Testis (tissue), 2 donors: ENCODE measurements at regions not wholly inside any gene's neighbourhood (a gene's known extent, or its start where the extent isn't known, plus 50 kb on each side); places are given as distances from the start of the nearest gene placed in this dataset.

Experiments
- DNase-seq: peaks from one replicate; pipeline ENCODE4 v3.0.0-alpha.2; 2019
- H3K27ac ChIP-seq, 2 donors: fragments of 200-600 bp; sonication (generic); one replicate each; pipeline ENCODE4 v1.5.1; 2019
- H3K27me3 ChIP-seq: fragments of 200-600 bp; sonication (generic); one replicate; pipeline ENCODE4 v1.5.1; 2019
- H3K36me3 ChIP-seq: fragments of 200-600 bp; sonication (generic); one replicate; pipeline ENCODE4 v1.5.1; 2017; ENCODE audit warnings: low read depth; ENCODE audit errors: missing control alignments
- H3K4me1 ChIP-seq: fragments of 200-600 bp; sonication (generic); one replicate; pipeline ENCODE4 v1.5.1; 2019
- H3K4me3 ChIP-seq, 2 donors: fragments of 200-600 bp; sonication (generic); one replicate each; pipeline ENCODE4 v1.5.1; 2017 to 2019
- H3K9me3 ChIP-seq: fragments of 200-600 bp; sonication (generic); one replicate; pipeline ENCODE4 v1.5.1; 2017
- POLR2A ChIP-seq: fragments of 450-650 bp; IDR thresholded peaks from one replicate; pipeline ENCODE4 v1.6.1; 2017; ENCODE audit warnings: antibody characterized with exemption, mild to moderate bottlenecking, moderate library complexity
- WGBS, 2 donors: methylation state at CpG; one replicate each; pipeline ENCODE4 v1.1.5; 2018; 5-methylcytosine and 5-hydroxymethylcytosine counted together
- intact Hi-C: fragments of 100-400 bp; cut with DNase I; formaldehyde crosslinking; loops from one replicate; pipeline ENCODE4 v1.15.1; 2023; ENCODE audit warnings: low total_unique reads
- TF ChIP-seq, protein P1 (sequence below), 3 experiments: fragments of 450-650 bp in 2 of 3; fragments of 200-600 bp in 1 of 3; sonication (generic) in 1 of 3; IDR thresholded peaks; one replicate each; pipeline ENCODE4 v1.5.1; 2016 to 2019; ENCODE audit warnings: antibody characterized with exemption in 3 of 3, mild to moderate bottlenecking in 2 of 3, moderate library complexity in 1 of 3

DNA sequence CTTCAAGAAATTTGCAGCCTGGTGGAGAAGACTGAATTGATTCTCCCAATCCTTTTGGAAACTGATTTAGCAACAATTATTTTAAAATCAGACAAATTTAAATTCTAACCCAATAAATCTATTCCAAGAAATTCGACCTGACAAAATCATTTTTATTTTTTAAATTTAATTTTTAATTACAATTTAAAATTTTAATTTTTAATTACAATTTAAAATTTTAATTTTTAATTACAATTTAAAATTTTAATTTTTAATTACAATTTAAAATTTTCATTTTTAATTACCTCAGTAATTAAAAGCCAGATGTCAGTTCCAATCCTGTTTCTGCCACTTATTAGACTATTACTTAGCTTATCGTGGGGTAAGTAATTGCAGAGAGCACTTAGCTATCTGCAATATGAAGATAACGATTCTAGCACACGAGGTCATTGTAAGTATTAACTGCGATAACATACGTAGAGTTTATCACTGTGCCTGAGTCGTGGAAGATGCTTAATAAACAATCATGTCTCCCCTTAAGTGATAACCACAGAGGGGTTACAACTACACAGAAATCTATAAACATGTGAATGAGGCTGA lies 346.4 kb upstream of the SLC24A2 start:
- WGBS, 2 donors, result 42 to 53% methylated on average over 7 of the region's 7 CpGs
- intact Hi-C loops, result no loop called here
- TF ChIP-seq POLR2A, result no peak
- TF ChIP-seq, protein P1, sequence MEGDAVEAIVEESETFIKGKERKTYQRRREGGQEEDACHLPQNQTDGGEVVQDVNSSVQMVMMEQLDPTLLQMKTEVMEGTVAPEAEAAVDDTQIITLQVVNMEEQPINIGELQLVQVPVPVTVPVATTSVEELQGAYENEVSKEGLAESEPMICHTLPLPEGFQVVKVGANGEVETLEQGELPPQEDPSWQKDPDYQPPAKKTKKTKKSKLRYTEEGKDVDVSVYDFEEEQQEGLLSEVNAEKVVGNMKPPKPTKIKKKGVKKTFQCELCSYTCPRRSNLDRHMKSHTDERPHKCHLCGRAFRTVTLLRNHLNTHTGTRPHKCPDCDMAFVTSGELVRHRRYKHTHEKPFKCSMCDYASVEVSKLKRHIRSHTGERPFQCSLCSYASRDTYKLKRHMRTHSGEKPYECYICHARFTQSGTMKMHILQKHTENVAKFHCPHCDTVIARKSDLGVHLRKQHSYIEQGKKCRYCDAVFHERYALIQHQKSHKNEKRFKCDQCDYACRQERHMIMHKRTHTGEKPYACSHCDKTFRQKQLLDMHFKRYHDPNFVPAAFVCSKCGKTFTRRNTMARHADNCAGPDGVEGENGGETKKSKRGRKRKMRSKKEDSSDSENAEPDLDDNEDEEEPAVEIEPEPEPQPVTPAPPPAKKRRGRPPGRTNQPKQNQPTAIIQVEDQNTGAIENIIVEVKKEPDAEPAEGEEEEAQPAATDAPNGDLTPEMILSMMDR (IDR thresholded peaks at IDR 0.05), result no peak

DNA sequence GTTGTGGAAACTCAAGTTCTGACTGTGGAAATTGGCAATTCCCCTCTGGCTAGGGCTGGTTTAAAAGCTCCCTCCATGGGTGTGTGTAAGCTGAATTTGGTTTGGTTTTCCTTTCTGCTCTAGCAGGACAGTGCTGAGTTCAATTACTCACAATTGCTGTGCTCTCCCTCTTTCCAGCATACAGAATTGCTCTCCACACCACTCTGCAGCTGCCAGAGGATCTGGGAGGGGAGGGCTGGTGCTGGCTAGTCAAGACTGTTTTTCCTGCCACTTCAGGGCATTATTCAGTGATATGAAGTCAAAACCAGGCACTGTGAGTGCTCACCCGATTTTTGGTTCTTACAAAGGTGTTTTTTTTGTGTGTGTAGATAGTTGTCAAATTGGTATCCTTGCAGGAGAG lies 336.9 kb upstream of the SLC24A2 start:
- no peak for DNase-seq
- WGBS, 2 donors, result 45 to 52% methylated on average over 1 of the region's 1 CpG
- Histone ChIP-seq H3K4me3 (no peak overlapping the region), H3K4me1 (no peaks in the 10 kb centered on the region), H3K36me3 (no peaks in the 10 kb centered on the region), H3K9me3 (no peaks in the 10 kb centered on the region), H3K27me3 (no peaks in the 10 kb centered on the region), H3K27ac (no peak overlapping the region)
- intact Hi-C loops, result no loop called here
- TF ChIP-seq, protein P1 (IDR thresholded peaks at IDR 0.05), result no peak
- no peak for TF ChIP-seq POLR2A

More for the DNA sequence above, 346.4 kb upstream of the SLC24A2 start:
- Histone ChIP-seq H3K4me3 (no peak overlapping the region), H3K27me3 (no peaks in the 10 kb centered on the region), H3K4me1 (no peaks in the 10 kb centered on the region), H3K27ac (no peak overlapping the region), H3K9me3 (no peaks in the 10 kb centered on the region), H3K36me3 (no peaks in the 10 kb centered on the region)
- no peak for DNase-seq

- no peaks in the 10 kb centered on the region for H3K27me3 ChIP-seq
- no peaks in the 10 kb centered on the region for H3K4me1 ChIP-seq
- H3K36me3 ChIP-seq, result no peaks in the 10 kb centered on the region
- intact Hi-C loops, result no loop called here
- H3K27ac ChIP-seq, result no peak overlapping the region
- DNase-seq, result no peak
- no peak overlapping the region for H3K4me3 ChIP-seq
- no peak for TF ChIP-seq POLR2A
- TF ChIP-seq, protein P1 (IDR thresholded peaks at IDR 0.05), result no peak
- H3K9me3 ChIP-seq, result no peaks in the 10 kb centered on the region
- WGBS, 2 donors, result 93 to 97% methylated on average over 1 of the region's 1 CpG
Measured at GRCh38 chr9:20119566-20119965, 330.7 kb upstream of the SLC24A2 start.

GRCh38 chr9:20117986-20118385 lies 329.1 kb upstream of the SLC24A2 start:
- Histone ChIP-seq H3K4me3 (no peak overlapping the region), H3K27ac (no peak overlapping the region), H3K27me3 (no peaks in the 10 kb centered on the region), H3K9me3 (no peaks in the 10 kb centered on the region), H3K4me1 (no peaks in the 10 kb centered on the region), H3K36me3 (no peaks in the 10 kb centered on the region)
- no peak for DNase-seq
- intact Hi-C loops, result no loop called here
- TF ChIP-seq, protein P1 (IDR thresholded peaks at IDR 0.05), result no peak
- no peak for TF ChIP-seq POLR2A
- WGBS, 2 donors, result 79 to 84% methylated on average over 2 of the region's 2 CpGs

GRCh38 chr9:20117482-20117881 lies 328.6 kb upstream of the SLC24A2 start:
- DNase-seq, result no peak
- WGBS, 2 donors, result 23 to 47% methylated on average over 2 of the region's 2 CpGs
- no peaks in the 10 kb centered on the region for H3K4me1 ChIP-seq
- no peaks in the 10 kb centered on the region for H3K36me3 ChIP-seq
- intact Hi-C loops, result no loop called here
- H3K4me3 ChIP-seq, result no peak overlapping the region
- no peaks in the 10 kb centered on the region for H3K27me3 ChIP-seq
- H3K27ac ChIP-seq, result no peak overlapping the region
- no peaks in the 10 kb centered on the region for H3K9me3 ChIP-seq
- TF ChIP-seq, protein P1 (IDR thresholded peaks at IDR 0.05), result no peak
- no peak for TF ChIP-seq POLR2A
